ENCODE measurements at regions not wholly inside any gene's neighbourhood (a gene's known extent, or its start where the extent isn't known, plus 50 kb on each side); places are given as distances from the start of the nearest gene placed in this dataset.

GRCh38 chr13:74221752-74222151 is 87.5 kb upstream of the KLF12 start:
- Mint-ChIP-seq H3K9me3 (no peaks in the 10 kb centered on the region), H3K27me3 (ENCODE audit: low read depth in 2 of 2) (peaks cover 3 to 20% of the 10 kb centered on the region in 2 donors), H3K4me3 (no peak overlapping the region), H3K4me1 (no peaks in the 10 kb centered on the region), H3K36me3 (peaks cover 6% of the 10 kb centered on the region), H3K27ac (no peak overlapping the region)
- TF ChIP-seq CTCF (IDR thresholded peaks at IDR 0.05): no peak
- Histone ChIP-seq H3K4me1 (ENCODE audit: control insufficient read depth, insufficient read depth, low read length) (no peaks in the 10 kb centered on the region), H3K9me3 (ENCODE audit: control insufficient read depth, insufficient read depth, low read length) (no peaks in the 10 kb centered on the region), H3K36me3 (ENCODE audit: control insufficient read depth, insufficient read depth, low read length) (no peaks in the 10 kb centered on the region), H3K27ac (ENCODE audit: low read length) (no peak overlapping the region), H3K27me3 (ENCODE audit: control insufficient read depth, insufficient read depth, low read length) (no peaks in the 10 kb centered on the region), H3K4me3 (ENCODE audit: low read length) (no peak overlapping the region)
- DNase-seq (no peak), ATAC-seq (no peak)
- intact Hi-C loops (cut with micrococcal nuclease): no loop called here
- no CpG with 5 or more reads among the region's 2 CpGs for WGBS (ENCODE audit: insufficient coverage)

- H3K4me3 Mint-ChIP-seq: no peak overlapping the region
- TF ChIP-seq CTCF (IDR thresholded peaks at IDR 0.05): no peak
- intact Hi-C loops (cut with micrococcal nuclease): no loop called here
- no peak overlapping the region for H3K27ac Mint-ChIP-seq
- no peak overlapping the region for H3K27ac ChIP-seq (ENCODE audit: low read length)
- no peaks in the 10 kb centered on the region for H3K36me3 ChIP-seq (ENCODE audit: control insufficient read depth, insufficient read depth, low read length)
- no peak overlapping the region for H3K4me3 ChIP-seq (ENCODE audit: low read length)
- ATAC-seq (no peak), DNase-seq (no peak)
- H3K27me3 ChIP-seq (ENCODE audit: control insufficient read depth, insufficient read depth, low read length): no peaks in the 10 kb centered on the region
- H3K36me3 Mint-ChIP-seq: peaks cover 15% of the 10 kb centered on the region
- H3K4me1 Mint-ChIP-seq: no peaks in the 10 kb centered on the region
- peaks cover 10 to 36% of the 10 kb centered on the region in 2 donors for H3K27me3 Mint-ChIP-seq (ENCODE audit: low read depth in 2 of 2)
- H3K4me1 ChIP-seq (ENCODE audit: control insufficient read depth, insufficient read depth, low read length): no peaks in the 10 kb centered on the region
- no peaks in the 10 kb centered on the region for H3K9me3 ChIP-seq (ENCODE audit: control insufficient read depth, insufficient read depth, low read length)
- WGBS (ENCODE audit: insufficient coverage): 87% methylated on average over 1 of the region's 2 CpGs
- no peaks in the 10 kb centered on the region for H3K9me3 Mint-ChIP-seq
Observed at GRCh38 chr13:74219566-74219965, 85.4 kb upstream of the KLF12 start.

GRCh38 chr13:74218291-74218690 is 84.1 kb upstream of the KLF12 start:
- Histone ChIP-seq H3K4me1 (ENCODE audit: control insufficient read depth, insufficient read depth, low read length) (no peaks in the 10 kb centered on the region), H3K9me3 (ENCODE audit: control insufficient read depth, insufficient read depth, low read length) (no peaks in the 10 kb centered on the region), H3K27me3 (ENCODE audit: control insufficient read depth, insufficient read depth, low read length) (no peaks in the 10 kb centered on the region), H3K36me3 (ENCODE audit: control insufficient read depth, insufficient read depth, low read length) (no peaks in the 10 kb centered on the region), H3K27ac (ENCODE audit: low read length) (no peak overlapping the region), H3K4me3 (ENCODE audit: low read length) (no peak overlapping the region)
- TF ChIP-seq CTCF (IDR thresholded peaks at IDR 0.05): no peak
- Mint-ChIP-seq H3K27me3 (ENCODE audit: low read depth in 2 of 2) (peaks cover 13 to 48% of the 10 kb centered on the region in 2 donors), H3K27ac (no peak overlapping the region), H3K4me3 (no peak overlapping the region), H3K4me1 (no peaks in the 10 kb centered on the region), H3K9me3 (no peaks in the 10 kb centered on the region), H3K36me3 (peaks cover 15% of the 10 kb centered on the region)
- intact Hi-C loops (cut with micrococcal nuclease): no loop called here
- WGBS (ENCODE audit: insufficient coverage): 91% methylated on average over 7 of the region's 7 CpGs
- no peak for ATAC-seq
- DNase-seq: no peak

- TF ChIP-seq CTCF (IDR thresholded peaks at IDR 0.05): no peak
- no peaks in the 10 kb centered on the region for H3K9me3 Mint-ChIP-seq
- no peak for ATAC-seq
- intact Hi-C loops (cut with micrococcal nuclease): no loop called here
- H3K36me3 ChIP-seq (ENCODE audit: control insufficient read depth, insufficient read depth, low read length): no peaks in the 10 kb centered on the region
- peaks cover 15% of the 10 kb centered on the region for H3K36me3 Mint-ChIP-seq
- no peak overlapping the region for H3K4me3 ChIP-seq (ENCODE audit: low read length)
- H3K4me1 Mint-ChIP-seq: no peaks in the 10 kb centered on the region
- peaks cover 13 to 48% of the 10 kb centered on the region in 2 donors for H3K27me3 Mint-ChIP-seq (ENCODE audit: low read depth in 2 of 2)
- H3K4me1 ChIP-seq (ENCODE audit: control insufficient read depth, insufficient read depth, low read length): no peaks in the 10 kb centered on the region
- H3K27ac Mint-ChIP-seq: no peak overlapping the region
- 100% methylated on average over 1 of the region's 1 CpG for WGBS (ENCODE audit: insufficient coverage)
- no peak overlapping the region for H3K27ac ChIP-seq (ENCODE audit: low read length)
- H3K4me3 Mint-ChIP-seq: no peak overlapping the region
- no peaks in the 10 kb centered on the region for H3K27me3 ChIP-seq (ENCODE audit: control insufficient read depth, insufficient read depth, low read length)
- DNase-seq: no peak
- no peaks in the 10 kb centered on the region for H3K9me3 ChIP-seq (ENCODE audit: control insufficient read depth, insufficient read depth, low read length)
Observed at GRCh38 chr13:74217811-74218210, 83.6 kb upstream of the KLF12 start.
